K562 (cell line): ENCODE measurements at regions not wholly inside any gene's neighbourhood (a gene's known extent, or its start where the extent isn't known, plus 50 kb on each side); places are given as distances from the start of the nearest gene placed in this dataset.

Source experiments
- ATAC-seq: fragments of 200-7000 bp; cut with Tn5 transposase; 3 replicates; pipeline ENCODE4 v1.9.1; 2020; ENCODE audit warnings: moderate library complexity
- BruUV-seq: library from RNA; stranded (reverse); fragments of 400-500 nt; replicated peaks from 2 replicates; lab custom pipeline; 2021; lab: Mats Ljungman, UMichigan
- CTCF ChIA-PET: fragments of 300-600 bp; formaldehyde crosslinking; extraction: SDS; loops from one replicate; lab custom pipeline; 2021; ENCODE audit warnings: low intra/inter-chr PET ratio; lab: Yijun Ruan, JAX
- POLR2A ChIA-PET: fragments of 300-600, 350-650 bp; sonication (Branson Sonifier 250); formaldehyde crosslinking; extraction: SDS; loops from one replicate; lab custom pipeline; 2021; ENCODE audit warnings: antibody characterized with exemption, inconsistent platforms; lab: Yijun Ruan, JAX
- DNase-seq, 4 experiments: peaks; one replicate each; pipeline versions ENCODE4 v3.0.0 to v3.0.0-alpha.2; 2011 to 2018; ENCODE audit warnings: low spot score in 3 of 4, mixed read lengths in 3 of 4; ENCODE audit errors: extremely low read depth in 1 of 4
- FAIRE-seq: peaks from 2 replicates; lab custom pipeline; 2011; peaks lifted over from hg19 to GRCh38; lab: Jason Lieb, UNC
- H2AFZ ChIP-seq: 2 replicates; pipeline ENCODE4 v1.6.0; 2011; ENCODE audit warnings: low read depth, low read length, control low read depth, inconsistent platforms
- H3K27ac ChIP-seq: fragments of 200-600 bp; 3 replicates; pipeline ENCODE4 v1.8.0; 2011; ENCODE audit warnings: low read depth, mild to moderate bottlenecking, control low read depth, inconsistent platforms, low read length, moderate library complexity, mixed read lengths; ENCODE audit errors: extremely low read depth
- H3K27me3 ChIP-seq, 2 experiments: fragments of 300-600 bp in 1 of 2; 2 replicates in 1 of 2; 3 replicates in 1 of 2; pipeline versions ENCODE4 v1.6.0 to v1.8.0; 2011; ENCODE audit warnings: inconsistent platforms in 2 of 2, low read length in 2 of 2, mild to moderate bottlenecking in 1 of 2, mixed read lengths in 1 of 2, moderate library complexity in 1 of 2; ENCODE audit not compliant: control insufficient read depth in 2 of 2, insufficient read depth in 2 of 2
- H3K36me3 ChIP-seq: fragments of 300-600 bp; 3 replicates; pipeline ENCODE4 v1.8.0; 2011; ENCODE audit warnings: mild to moderate bottlenecking, low read length, inconsistent platforms; ENCODE audit not compliant: control insufficient read depth, insufficient read depth
- H3K4me1 ChIP-seq, 2 experiments: fragments of 200-600 bp in 1 of 2; replicated peaks in 1 of 2; 2 replicates in 1 of 2; 3 replicates in 1 of 2; pipeline versions ENCODE4 v1.5.1 to v1.8.0; 2011; ENCODE audit warnings: inconsistent platforms in 2 of 2, low read length in 2 of 2, mild to moderate bottlenecking in 1 of 2, mixed read lengths in 1 of 2, moderate library complexity in 1 of 2; ENCODE audit not compliant: control insufficient read depth in 2 of 2, insufficient read depth in 2 of 2
- H3K4me2 ChIP-seq: 2 replicates; pipeline ENCODE4 v1.6.1; 2011; ENCODE audit warnings: low read length, control low read depth, inconsistent platforms, mixed read lengths; ENCODE audit not compliant: insufficient read depth
- H3K4me3 ChIP-seq: fragments of 200-600 bp; sonication (generic), shearing (Covaris generic); 2 replicates; pipeline ENCODE4 v1.5.1; 2016; ENCODE audit warnings: control low read depth, inconsistent platforms
- H3K79me2 ChIP-seq: fragments of 200-600 bp; 3 replicates; pipeline ENCODE4 v1.8.0; 2011; ENCODE audit warnings: low read length, inconsistent platforms; ENCODE audit not compliant: control insufficient read depth, insufficient read depth
- H3K9ac ChIP-seq, 2 experiments: 2 replicates each; pipeline versions ENCODE4 v1.6.0 to v1.6.1; 2011; ENCODE audit warnings: low read depth in 2 of 2, low read length in 2 of 2, control low read depth in 1 of 2, inconsistent platforms in 1 of 2, mild to moderate bottlenecking in 1 of 2, mixed read lengths in 1 of 2; ENCODE audit not compliant: insufficient read depth in 1 of 2
- H3K9me1 ChIP-seq: one replicate; pipeline ENCODE4 v1.6.0; 2011; ENCODE audit warnings: inconsistent platforms, mild to moderate bottlenecking, low read length, moderate library complexity; ENCODE audit not compliant: control insufficient read depth, insufficient read depth
- H3K9me3 ChIP-seq: replicated peaks from 2 replicates; pipeline ENCODE4 v1.5.1; 2011; ENCODE audit warnings: low read depth, low read length, inconsistent platforms; ENCODE audit not compliant: control insufficient read depth, insufficient read depth
- H4K20me1 ChIP-seq: replicated peaks from 2 replicates; pipeline ENCODE4 v1.6.1; 2011; ENCODE audit warnings: low read length, inconsistent platforms, mixed read lengths; ENCODE audit not compliant: control insufficient read depth, insufficient read depth
- CHD2 ChIP-seq: IDR thresholded peaks from 2 replicates; pipeline ENCODE4 v1.6.1; 2011; ENCODE audit warnings: low read depth, low read length
- IRF2 ChIP-seq: sonication (generic); formaldehyde crosslinking; IDR thresholded peaks from 2 replicates; pipeline ENCODE4 v1.8.1; 2022; ENCODE audit warnings: mild to moderate bottlenecking, missing genetic modification reagents
- IRF9 ChIP-seq: fragments of 450-650 bp; IDR thresholded peaks from 2 replicates; pipeline ENCODE4 v1.6.1; 2016; ENCODE audit warnings: missing biosample characterization, missing genetic modification characterization
- NCOR1 ChIP-seq: fragments of 450-650 bp; IDR thresholded peaks from 2 replicates; pipeline ENCODE4 v1.6.1; 2016; ENCODE audit warnings: mild to moderate bottlenecking, moderate library complexity
- RAD51 ChIP-seq: fragments of 450-650 bp; IDR thresholded peaks from 2 replicates; pipeline ENCODE4 v1.7.1; 2016; ENCODE audit warnings: low read depth, mild to moderate bottlenecking, borderline replicate concordance
- RBM14 ChIP-seq: fragments of 200-400 bp; formaldehyde crosslinking; IDR thresholded peaks from 2 replicates; pipeline ENCODE4 v1.6.1; 2018; ENCODE audit warnings: low read depth, mild to moderate bottlenecking, low read length, moderate library complexity, borderline replicate concordance; ENCODE audit not compliant: insufficient read depth
- RBM34 ChIP-seq: fragments of 200-400 bp; formaldehyde crosslinking; IDR thresholded peaks from 2 replicates; pipeline ENCODE4 v1.6.1; 2018; ENCODE audit warnings: low read length, borderline replicate concordance; ENCODE audit not compliant: insufficient read depth
- SMAD2 ChIP-seq: fragments of 150-350 bp; IDR thresholded peaks from 2 replicates; pipeline ENCODE4 v1.6.1; 2014; ENCODE audit warnings: low read depth, mild to moderate bottlenecking, low read length
- TEAD2 ChIP-seq: fragments of 450-650 bp; IDR thresholded peaks from 2 replicates; pipeline ENCODE4 v1.6.1; 2016; ENCODE audit warnings: missing genetic modification characterization, control low read depth, missing compliant biosample characterization
- ZBTB1 ChIP-seq: sonication (generic); formaldehyde crosslinking; IDR thresholded peaks from 2 replicates; pipeline ENCODE4 v1.8.1; 2023; ENCODE audit warnings: missing genetic modification reagents, low read depth, mild to moderate bottlenecking, borderline replicate concordance
- ZNF589 ChIP-seq: fragments of 200-800 bp; sonication (Bioruptor generic); IDR thresholded peaks from 2 replicates; pipeline ENCODE4 v1.6.1; 2016; ENCODE audit warnings: low read depth, missing genetic modification characterization, missing compliant biosample characterization
- ZNF696 ChIP-seq: fragments of 250-450 bp; sonication (Bioruptor Pico); conservative IDR thresholded peaks from 2 replicates; pipeline ENCODE4 v1.4.0; 2020; ENCODE audit warnings: mild to moderate bottlenecking, moderate library complexity
- ZNF76 ChIP-seq: fragments of 250-450 bp; sonication (Bioruptor Pico); IDR thresholded peaks from 2 replicates; pipeline ENCODE4 v1.4.0; 2020; ENCODE audit warnings: mild to moderate bottlenecking, moderate library complexity, borderline replicate concordance
- in situ Hi-C: fragments of 300-500 bp; cut with MboI; formaldehyde crosslinking; loops from 4 replicates; pipeline ENCODE4 v1.15.0; 2018; ENCODE audit warnings: inconsistent platforms, mixed read lengths
- intact Hi-C: fragments of 100-400 bp; cut with micrococcal nuclease; formaldehyde crosslinking; loops from 2 replicates; pipeline ENCODE4 v1.14.2; 2022
- TF ChIP-seq, protein P1 (sequence below), 2 experiments: fragments of 450-650 bp; formaldehyde crosslinking in 1 of 2; IDR thresholded peaks; 2 replicates each; pipeline versions ENCODE4 v1.4.0 to v1.6.1; 2014 to 2020; ENCODE audit warnings: mild to moderate bottlenecking in 2 of 2, borderline replicate concordance in 1 of 2, low read depth in 1 of 2

DNA sequence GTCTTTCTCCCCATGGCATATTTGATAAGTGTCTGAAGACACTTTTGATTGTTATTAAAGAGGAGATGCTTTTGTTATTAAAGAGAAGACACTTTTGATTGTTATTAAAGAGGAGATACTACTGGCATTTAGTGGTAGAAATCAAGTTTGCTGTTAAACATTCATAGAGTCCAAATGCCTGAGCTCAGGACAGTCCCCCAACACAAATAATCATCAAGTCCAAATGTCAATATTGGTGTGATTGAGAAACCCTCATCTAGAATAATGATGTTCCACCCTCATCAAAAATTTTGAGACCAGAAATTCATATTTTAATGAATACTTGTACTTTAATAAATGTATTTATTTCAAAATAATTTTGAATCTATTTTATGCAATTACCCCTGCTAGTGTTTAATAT is 1412.9 kb upstream of the PCDH7 start:
- FAIRE-seq (no peak), ATAC-seq (no peak), DNase-seq (no peak)
- Histone ChIP-seq H3K9ac (no peak overlapping the region), H3K4me3 (no peak overlapping the region), H3K9me3 (no peaks in the 10 kb centered on the region; the same call in 1 of the 2 replicates), H3K9me1 (no peaks in the 10 kb centered on the region), H3K36me3 (no peaks in the 10 kb centered on the region), H3K79me2 (no peaks in the 10 kb centered on the region), H3K27ac (no peak overlapping the region), H4K20me1 (no peaks in the 10 kb centered on the region), H3K27me3 (no peaks in the 10 kb centered on the region; a peak in 1 of 5 replicates), H2AFZ (no peak overlapping the region), H3K4me1 (no peaks in the 10 kb centered on the region)
- CTCF ChIA-PET = no interaction called here
- no TSS peak for BruUV-seq
- intact Hi-C loops = no loop called here
- in situ Hi-C loops = no loop called here
- TF ChIP-seq IRF9 = no peak
- TF ChIP-seq ZNF76 (CRISPR knock-in tag) = no peak
- TF ChIP-seq ZNF696 (CRISPR knock-in tag) = no peak
- TF ChIP-seq, protein P1, sequence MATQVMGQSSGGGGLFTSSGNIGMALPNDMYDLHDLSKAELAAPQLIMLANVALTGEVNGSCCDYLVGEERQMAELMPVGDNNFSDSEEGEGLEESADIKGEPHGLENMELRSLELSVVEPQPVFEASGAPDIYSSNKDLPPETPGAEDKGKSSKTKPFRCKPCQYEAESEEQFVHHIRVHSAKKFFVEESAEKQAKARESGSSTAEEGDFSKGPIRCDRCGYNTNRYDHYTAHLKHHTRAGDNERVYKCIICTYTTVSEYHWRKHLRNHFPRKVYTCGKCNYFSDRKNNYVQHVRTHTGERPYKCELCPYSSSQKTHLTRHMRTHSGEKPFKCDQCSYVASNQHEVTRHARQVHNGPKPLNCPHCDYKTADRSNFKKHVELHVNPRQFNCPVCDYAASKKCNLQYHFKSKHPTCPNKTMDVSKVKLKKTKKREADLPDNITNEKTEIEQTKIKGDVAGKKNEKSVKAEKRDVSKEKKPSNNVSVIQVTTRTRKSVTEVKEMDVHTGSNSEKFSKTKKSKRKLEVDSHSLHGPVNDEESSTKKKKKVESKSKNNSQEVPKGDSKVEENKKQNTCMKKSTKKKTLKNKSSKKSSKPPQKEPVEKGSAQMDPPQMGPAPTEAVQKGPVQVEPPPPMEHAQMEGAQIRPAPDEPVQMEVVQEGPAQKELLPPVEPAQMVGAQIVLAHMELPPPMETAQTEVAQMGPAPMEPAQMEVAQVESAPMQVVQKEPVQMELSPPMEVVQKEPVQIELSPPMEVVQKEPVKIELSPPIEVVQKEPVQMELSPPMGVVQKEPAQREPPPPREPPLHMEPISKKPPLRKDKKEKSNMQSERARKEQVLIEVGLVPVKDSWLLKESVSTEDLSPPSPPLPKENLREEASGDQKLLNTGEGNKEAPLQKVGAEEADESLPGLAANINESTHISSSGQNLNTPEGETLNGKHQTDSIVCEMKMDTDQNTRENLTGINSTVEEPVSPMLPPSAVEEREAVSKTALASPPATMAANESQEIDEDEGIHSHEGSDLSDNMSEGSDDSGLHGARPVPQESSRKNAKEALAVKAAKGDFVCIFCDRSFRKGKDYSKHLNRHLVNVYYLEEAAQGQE (IDR thresholded peaks at IDR 0.05; ENCODE audit: borderline replicate concordance) = no peak
- TF ChIP-seq, protein P1 (CRISPR knock-in tag; IDR thresholded peaks at IDR 0.05; ENCODE audit: low read depth) = no peak
- TF ChIP-seq ZNF589 (CRISPR knock-in tag) = no peak
- no peak for TF ChIP-seq NCOR1
- no peak for TF ChIP-seq CHD2
- no peak for TF ChIP-seq ZBTB1 (CRISPR knock-in tag)
- no peak for TF ChIP-seq TEAD2 (tag)
- TF ChIP-seq IRF2 (CRISPR knock-in tag) = no peak
- TF ChIP-seq RBM14 = no peak
- no peak for TF ChIP-seq SMAD2
- TF ChIP-seq RBM34 = no peak
- TF ChIP-seq RAD51 = no peak
- TF ChIP-seq, all 486 proteins: peak for 0
- POLR2A ChIA-PET = no interaction called here
- no peak overlapping the region for H3K4me2 ChIP-seq
